MM.1S (cell line): ENCODE measurements at regions not wholly inside any gene's neighbourhood (a gene's known extent, or its start where the extent isn't known, plus 50 kb on each side); places are given as distances from the start of the nearest gene placed in this dataset.
"Not testable (repeated sequence)": the region's sequence is repeated elsewhere in the genome, so short reads cannot be mapped to it uniquely, and the experiment has no call there.

Experiments
- DNase-seq: peaks from one replicate; pipeline ENCODE4 v3.0.0-alpha.2; 2015
- H2AFZ ChIP-seq: fragments of 300-600 bp; sonication (generic); 2 replicates; pipeline ENCODE4 v1.6.0; 2016; ENCODE audit warnings: antibody characterized with exemption, low read length
- H3F3A ChIP-seq: fragments of 300-600 bp; sonication (generic); 2 replicates; pipeline ENCODE4 v1.6.1; 2016; ENCODE audit warnings: mild to moderate bottlenecking, antibody characterized with exemption, low read length, moderate library complexity, mixed read lengths; ENCODE audit not compliant: insufficient read depth
- H3K27ac ChIP-seq: fragments of 300-600 bp; sonication (generic); 2 replicates; pipeline ENCODE4 v1.5.1; 2016; ENCODE audit warnings: mild to moderate bottlenecking, low read length
- H3K27me3 ChIP-seq: fragments of 300-600 bp; sonication (generic); replicated peaks from 2 replicates; pipeline ENCODE4 v1.6.0; 2016; ENCODE audit warnings: low read length; ENCODE audit not compliant: insufficient read depth
- H3K36me3 ChIP-seq: fragments of 300-600 bp; sonication (generic); replicated peaks from 2 replicates; pipeline ENCODE4 v1.6.1; 2016; ENCODE audit warnings: mild to moderate bottlenecking, low read length, mixed read lengths; ENCODE audit not compliant: insufficient read depth
- H3K4me1 ChIP-seq: fragments of 300-600 bp; sonication (generic); 2 replicates; pipeline ENCODE4 v1.6.1; 2016; ENCODE audit warnings: low read length, mixed read lengths
- H3K4me2 ChIP-seq: fragments of 300-600 bp; sonication (generic); 2 replicates; pipeline ENCODE4 v1.6.0; 2016; ENCODE audit warnings: low read depth, low read length
- H3K4me3 ChIP-seq: fragments of 300-600 bp; sonication (generic); 2 replicates; pipeline ENCODE4 v1.5.1; 2016; ENCODE audit warnings: low read length, mixed read lengths
- H3K79me2 ChIP-seq: fragments of 300-600 bp; sonication (generic); 2 replicates; pipeline ENCODE4 v1.6.1; 2016; ENCODE audit warnings: mixed run types, low read length, mixed read lengths
- H3K9ac ChIP-seq: fragments of 300-600 bp; sonication (generic); 2 replicates; pipeline ENCODE4 v1.6.1; 2016; ENCODE audit warnings: low read length, mixed read lengths
- H3K9me2 ChIP-seq: fragments of 300-600 bp; sonication (generic); replicated peaks from 2 replicates; pipeline ENCODE4 v1.6.1; 2016; ENCODE audit warnings: mild to moderate bottlenecking, low read length, mixed read lengths; ENCODE audit not compliant: insufficient read depth
- H3K9me3 ChIP-seq: fragments of 300-600 bp; sonication (generic); replicated peaks from 2 replicates; pipeline ENCODE4 v1.6.1; 2016; ENCODE audit warnings: mild to moderate bottlenecking, low read length, mixed read lengths; ENCODE audit not compliant: insufficient read depth
- H4K20me1 ChIP-seq: fragments of 300-600 bp; sonication (generic); 2 replicates; pipeline ENCODE4 v1.6.1; 2016; ENCODE audit warnings: mild to moderate bottlenecking, low read length, moderate library complexity, mixed read lengths; ENCODE audit not compliant: insufficient read depth
- EZH2 ChIP-seq: fragments of 300-600 bp; sonication (generic); optimal IDR thresholded peaks from 2 replicates; pipeline ENCODE3; 2017; ENCODE audit warnings: low read depth, mild to moderate bottlenecking, antibody characterized with exemption, low read length, mixed read lengths
- EZH2phosphoT487 ChIP-seq: fragments of 300-600 bp; sonication (generic); IDR thresholded peaks from 2 replicates; pipeline ENCODE4 v1.6.1; 2018; ENCODE audit warnings: antibody characterized with exemption, low read length
- TF ChIP-seq, protein P1 (sequence below): fragments of 300-600 bp; sonication (generic); IDR thresholded peaks from 2 replicates; pipeline ENCODE4 v1.5.1; 2016; ENCODE audit warnings: antibody characterized with exemption, low read length, mixed read lengths

DNA sequence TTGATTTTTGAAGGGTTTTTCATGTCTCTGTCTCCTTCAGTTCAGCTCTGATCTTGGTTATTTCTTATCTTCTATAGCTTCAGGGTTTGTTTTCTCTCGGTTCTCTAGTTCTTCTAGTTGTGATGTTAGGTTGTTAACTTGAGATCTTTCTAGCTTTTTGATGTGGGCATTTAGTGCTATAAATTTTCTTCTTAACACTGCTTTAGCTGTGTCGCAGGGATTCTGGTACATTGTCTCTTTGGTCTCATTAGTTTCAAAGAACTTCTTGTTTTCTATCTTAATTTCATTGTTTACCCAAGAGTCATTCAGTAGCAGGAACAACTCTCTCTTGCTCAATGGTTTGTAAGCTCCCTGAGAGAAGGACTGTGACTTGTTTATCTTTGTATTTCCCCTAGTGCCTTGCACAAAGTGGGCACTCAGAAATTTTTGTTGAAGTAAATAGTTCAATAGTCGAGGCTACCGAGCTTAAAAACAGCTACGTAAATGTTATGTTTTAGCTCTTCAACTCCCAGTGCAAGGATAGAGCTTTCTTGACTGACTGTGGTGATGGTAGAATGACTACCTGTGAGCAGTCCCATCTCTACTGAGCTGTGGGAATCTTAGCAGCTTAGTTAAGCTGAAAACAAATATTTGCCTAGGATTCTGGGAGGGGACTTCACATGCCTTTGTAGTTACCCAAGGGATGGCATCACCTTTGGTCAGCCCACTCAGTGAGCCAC lies 225.8 kb upstream of the ELL2 start:
- Histone ChIP-seq H4K20me1 (no peaks in the 10 kb centered on the region), H3K9me2 (no peaks in the 10 kb centered on the region), H3F3A (no peaks in the 10 kb centered on the region), H3K9ac (no peak overlapping the region), H3K4me1 (no peaks in the 10 kb centered on the region), H3K4me2 (no peak overlapping the region), H3K79me2 (no peaks in the 10 kb centered on the region), H3K27me3 (no peaks in the 10 kb centered on the region), H2AFZ (no peak overlapping the region), H3K36me3 (no peaks in the 10 kb centered on the region), H3K4me3 (no peak overlapping the region), H3K9me3 (no peaks in the 10 kb centered on the region), H3K27ac (no peak overlapping the region)
- TF ChIP-seq EZH2 (no peak), EZH2phosphoT487 (no peak)
- TF ChIP-seq, protein P1, sequence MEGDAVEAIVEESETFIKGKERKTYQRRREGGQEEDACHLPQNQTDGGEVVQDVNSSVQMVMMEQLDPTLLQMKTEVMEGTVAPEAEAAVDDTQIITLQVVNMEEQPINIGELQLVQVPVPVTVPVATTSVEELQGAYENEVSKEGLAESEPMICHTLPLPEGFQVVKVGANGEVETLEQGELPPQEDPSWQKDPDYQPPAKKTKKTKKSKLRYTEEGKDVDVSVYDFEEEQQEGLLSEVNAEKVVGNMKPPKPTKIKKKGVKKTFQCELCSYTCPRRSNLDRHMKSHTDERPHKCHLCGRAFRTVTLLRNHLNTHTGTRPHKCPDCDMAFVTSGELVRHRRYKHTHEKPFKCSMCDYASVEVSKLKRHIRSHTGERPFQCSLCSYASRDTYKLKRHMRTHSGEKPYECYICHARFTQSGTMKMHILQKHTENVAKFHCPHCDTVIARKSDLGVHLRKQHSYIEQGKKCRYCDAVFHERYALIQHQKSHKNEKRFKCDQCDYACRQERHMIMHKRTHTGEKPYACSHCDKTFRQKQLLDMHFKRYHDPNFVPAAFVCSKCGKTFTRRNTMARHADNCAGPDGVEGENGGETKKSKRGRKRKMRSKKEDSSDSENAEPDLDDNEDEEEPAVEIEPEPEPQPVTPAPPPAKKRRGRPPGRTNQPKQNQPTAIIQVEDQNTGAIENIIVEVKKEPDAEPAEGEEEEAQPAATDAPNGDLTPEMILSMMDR: no peak
- DNase-seq: no peak

DNA sequence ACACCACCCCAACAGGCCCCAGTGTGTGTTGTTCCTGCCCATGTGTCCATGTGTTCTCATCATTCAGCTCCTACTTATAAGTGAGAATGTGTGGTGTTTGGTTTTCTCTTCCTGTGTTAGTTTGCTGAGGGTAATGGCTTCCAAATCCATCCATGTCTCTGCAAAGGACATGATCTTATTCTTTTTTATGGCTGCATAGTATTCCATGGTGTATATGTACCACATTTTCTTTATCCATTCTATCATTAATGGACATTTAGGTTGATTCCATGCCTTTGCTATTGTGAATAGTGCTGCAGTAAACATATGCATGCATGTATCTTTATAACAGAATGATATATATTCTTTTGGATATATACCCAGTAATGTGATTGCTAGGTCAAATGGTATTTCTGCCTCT lies 222.9 kb upstream of the ELL2 start:
- H3K27ac ChIP-seq, DNase-seq, H3K79me2 ChIP-seq, H3K9ac ChIP-seq, H3K4me2 ChIP-seq, H3K9me2 ChIP-seq, H3K27me3 ChIP-seq, H4K20me1 ChIP-seq, H2AFZ ChIP-seq, H3K9me3 ChIP-seq, H3K4me3 ChIP-seq, H3K36me3 ChIP-seq, H3F3A ChIP-seq, H3K4me1 ChIP-seq: not testable (repeated sequence)

DNA sequence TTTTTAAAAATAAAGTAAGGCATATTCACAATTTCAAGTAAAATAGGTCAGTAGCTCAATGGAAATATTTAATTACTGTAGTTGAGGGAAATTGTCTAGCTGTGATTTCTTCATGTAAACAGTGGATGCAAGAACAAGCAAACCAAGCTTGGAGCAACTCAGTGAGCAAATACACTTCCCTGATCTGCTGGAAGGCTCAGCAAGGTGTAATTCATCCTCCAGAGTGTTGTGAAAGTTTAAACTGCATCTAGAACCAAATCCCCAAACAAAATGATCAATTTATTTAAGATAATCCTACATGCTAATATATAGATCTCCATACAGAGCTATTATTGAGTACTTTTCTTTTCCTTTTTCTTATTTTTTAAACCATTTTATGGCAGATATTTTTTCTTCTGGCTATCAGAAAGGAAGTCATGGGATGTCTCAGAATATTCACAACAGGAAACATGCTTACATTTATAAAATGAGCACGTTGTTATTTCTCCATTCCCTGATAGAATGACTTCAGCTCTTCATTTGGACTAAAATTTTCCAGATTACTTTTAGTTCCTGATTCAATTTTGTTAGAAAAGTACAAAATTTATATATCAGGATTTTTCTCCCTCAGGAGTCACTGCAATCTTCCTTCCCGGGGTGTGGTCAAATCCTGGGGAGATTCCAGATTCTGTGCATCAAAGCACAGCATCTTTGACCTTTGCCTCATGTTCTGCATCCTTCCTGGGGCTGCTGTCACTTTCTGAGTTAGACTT lies 219.2 kb upstream of the ELL2 start:
- no peak overlapping the region for H2AFZ ChIP-seq
- no peak for DNase-seq
- H3K9me2 ChIP-seq: no peaks in the 10 kb centered on the region
- H3F3A ChIP-seq: no peaks in the 10 kb centered on the region
- no peaks in the 10 kb centered on the region for H3K79me2 ChIP-seq
- no peaks in the 10 kb centered on the region for H3K36me3 ChIP-seq
- no peak overlapping the region for H3K4me3 ChIP-seq
- no peak overlapping the region for H3K9ac ChIP-seq
- no peak overlapping the region for H3K27ac ChIP-seq
- no peaks in the 10 kb centered on the region for H4K20me1 ChIP-seq
- H3K9me3 ChIP-seq: no peaks in the 10 kb centered on the region
- no peak overlapping the region for H3K4me2 ChIP-seq
- H3K4me1 ChIP-seq: no peaks in the 10 kb centered on the region
- H3K27me3 ChIP-seq: no peaks in the 10 kb centered on the region
- TF ChIP-seq EZH2: no peak
- TF ChIP-seq EZH2phosphoT487: no peak

DNA sequence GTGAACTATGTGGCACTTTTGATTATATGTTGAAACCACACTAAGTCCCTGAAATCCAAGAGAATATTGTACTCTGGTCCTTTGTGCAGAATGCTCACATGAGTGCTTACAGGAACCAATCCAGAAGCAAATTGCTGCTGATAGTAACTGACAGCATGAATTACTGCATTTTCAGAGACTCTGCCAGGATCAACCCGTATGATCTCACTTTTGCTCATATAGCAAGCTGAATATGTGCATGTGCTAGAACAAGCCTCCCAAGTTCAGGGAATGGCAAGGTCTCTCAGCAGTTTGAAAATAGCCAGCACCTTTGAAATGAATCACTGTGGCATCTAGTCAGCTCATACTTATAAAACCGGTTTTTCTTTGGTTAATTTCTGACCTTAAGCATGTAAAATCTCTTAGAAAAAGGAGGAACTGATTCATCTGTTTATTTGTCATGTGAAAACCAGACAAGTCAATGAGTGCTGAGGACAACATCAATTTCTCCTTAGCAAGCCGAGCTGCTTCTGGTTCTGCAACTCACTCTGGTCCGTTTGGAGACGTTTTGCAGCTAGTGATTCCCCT lies 215.7 kb upstream of the ELL2 start:
- TF ChIP-seq, protein P1: no peak
- TF ChIP-seq EZH2phosphoT487: no peak
- no peak overlapping the region for H3K9ac ChIP-seq
- no peaks in the 10 kb centered on the region for H3K36me3 ChIP-seq
- no peaks in the 10 kb centered on the region for H3K9me2 ChIP-seq
- no peaks in the 10 kb centered on the region for H3K27me3 ChIP-seq
- no peak overlapping the region for H3K27ac ChIP-seq
- no peak overlapping the region for H3K4me3 ChIP-seq
- H2AFZ ChIP-seq: no peak overlapping the region
- no peaks in the 10 kb centered on the region for H3F3A ChIP-seq
- no peaks in the 10 kb centered on the region for H3K79me2 ChIP-seq
- H4K20me1 ChIP-seq: no peaks in the 10 kb centered on the region
- no peak for DNase-seq
- H3K4me1 ChIP-seq: no peaks in the 10 kb centered on the region
- no peak overlapping the region for H3K4me2 ChIP-seq
- H3K9me3 ChIP-seq: no peaks in the 10 kb centered on the region
